Heart right ventricle (tissue), 16 donors: ENCODE measurements at regions not wholly inside any gene's neighbourhood (a gene's known extent, or its start where the extent isn't known, plus 50 kb on each side); places are given as distances from the start of the nearest gene placed in this dataset.

ENCODE experiments used
- ATAC-seq, 8 donors: fragments of 200-7000 bp; cut with Tn5 transposase; one replicate each; pipeline ENCODE4 v1.9.1; 2020; ENCODE audit warnings: mild to moderate bottlenecking in 8 of 8, moderate library complexity in 8 of 8, moderate number of reproducible peaks in 1 of 8
- DNase-seq, 2 donors: peaks; one replicate each; pipeline ENCODE4 v3.0.0-alpha.2; 2020
- H3K27ac ChIP-seq, 10 donors: fragments of 200-600 bp; sonication (generic) in 2 of 10; one replicate each; pipeline versions ENCODE4 v1.5.0 to v1.8.0; 2020 to 2022; ENCODE audit warnings: mild to moderate bottlenecking in 3 of 10
- H3K27me3 ChIP-seq, 7 donors: fragments of 200-600 bp; one replicate each; pipeline ENCODE4 v1.8.0; 2021 to 2022; ENCODE audit warnings: mild to moderate bottlenecking in 2 of 7
- H3K36me3 ChIP-seq, 9 donors: fragments of 200-600 bp; sonication (generic) in 1 of 9; one replicate each; pipeline versions ENCODE4 v1.5.0 to v1.8.0; 2020 to 2022; ENCODE audit warnings: mild to moderate bottlenecking in 2 of 9
- H3K4me1 ChIP-seq, 9 donors: fragments of 200-600 bp; sonication (generic) in 1 of 9; one replicate each; pipeline versions ENCODE4 v1.5.0 to v1.8.0; 2020 to 2022; ENCODE audit warnings: mild to moderate bottlenecking in 4 of 9
- H3K4me3 ChIP-seq, 10 donors: fragments of 200-600 bp; sonication (generic) in 2 of 10; one replicate each; pipeline versions ENCODE4 v1.5.0 to v1.8.0; 2020 to 2022; ENCODE audit warnings: mild to moderate bottlenecking in 7 of 10, moderate library complexity in 2 of 10
- H3K9me3 ChIP-seq, 11 donors: fragments of 200-600 bp in 10 of 11; sonication (generic) in 2 of 11; one replicate each; pipeline versions ENCODE4 v1.5.0 to v1.8.0; 2013 to 2022; ENCODE audit warnings: mild to moderate bottlenecking in 2 of 11, control low read depth in 1 of 11, moderate library complexity in 1 of 11
- WGBS, 2 donors: extraction: QIAGEN DNeasy Blood & Tissue Kit; methylation state at CpG; one replicate each; pipeline ENCODE4 v1.1.7; 2013; ENCODE audit warnings: inconsistent platforms in 1 of 2; 5-methylcytosine and 5-hydroxymethylcytosine counted together
- intact Hi-C, 10 donors: fragments of 100-400 bp; cut with DNase I; formaldehyde crosslinking; loops; one replicate each; pipeline versions ENCODE4 v1.11.1 to v1.14.2; 2022
- TF ChIP-seq, protein P1 (sequence below), 9 donors: fragments of 200-600 bp; sonication (generic) in 2 of 9; IDR thresholded peaks; one replicate each; pipeline versions ENCODE4 v1.5.0 to v1.8.0; 2021 to 2022; ENCODE audit warnings: antibody characterized with exemption in 9 of 9, mild to moderate bottlenecking in 5 of 9, moderate library complexity in 1 of 9
- donor health status: Arrhythmogenic right ventricular cardiomyopathy.
- donor health status: ischemic (EF 13 %, LVEDD 7.1; RV severe dilation, severe dysfunction).
- donor health status: healthy with polysubstance abuse.
- donor health status: DM: no; HTN: yes; CAD: no.
- donor health status: DM: no; HTN: no; CAD: no.
- donor health status: ischemic (EF 25% LVEDD 6.9; RV normal size, moderate dysfunction).
- donor health status: ischemic (EF 25% LVEDD 5.7; RV mildly dilated, moderate dysfunction).
- donor health status: healthy.
- donor health status: DM: yes; HTN: yes; CAD: no.
- donor health status: Ischemic cardiomyopathy.
- donor health status: ischemic (EF 35%, LVEDD 5.7; RV mildly dilated, moderate dysfunction).
- donor health status: nonischemic (EF 11% LVEDD 7.7; RV severe dilation, severe dysfunction).
- donor health status: DM: yes; HTN: yes; CAD: no.
- donor health status: PGD.
- donor health status: ischemic (EF 29% LVEDD 5.4; RV normal size, mild dysfunction).
- donor health status: nonischemic (EF 23%, LVEDD 6.1; RV moderate dilation, normal function).

DNA sequence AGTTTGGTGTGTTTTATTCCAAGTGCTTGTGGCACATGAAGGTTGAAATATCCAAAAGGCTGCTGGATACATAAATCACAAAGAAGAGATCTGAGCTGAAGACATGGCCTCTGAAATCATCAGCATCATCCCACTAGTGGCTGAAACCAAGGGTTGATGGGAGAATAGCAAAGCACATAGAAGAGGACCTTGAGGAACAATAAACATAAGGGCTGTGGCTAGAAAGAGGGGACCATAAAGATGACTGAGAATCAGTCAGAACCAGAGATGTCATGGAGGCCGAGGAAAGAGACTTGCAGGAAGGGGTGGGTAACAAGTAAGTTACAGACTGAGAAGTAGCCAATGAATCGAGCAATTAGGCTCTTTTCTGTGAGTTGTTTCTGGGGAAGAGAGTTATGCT lies 116.8 kb downstream of the CDC42EP3 start:
- intact Hi-C loops = no loop called here
- Histone ChIP-seq H3K4me1 (peaks cover 0 to 41% (median 0%) of the 10 kb centered on the region in 9 donors), H3K27ac (no peak overlapping the region), H3K27me3 (no peaks in the 10 kb centered on the region), H3K36me3 (no peaks in the 10 kb centered on the region), H3K9me3 (no peaks in the 10 kb centered on the region), H3K4me3 (no peak overlapping the region)
- ATAC-seq (no peak), DNase-seq (no peak)
- TF ChIP-seq, protein P1, sequence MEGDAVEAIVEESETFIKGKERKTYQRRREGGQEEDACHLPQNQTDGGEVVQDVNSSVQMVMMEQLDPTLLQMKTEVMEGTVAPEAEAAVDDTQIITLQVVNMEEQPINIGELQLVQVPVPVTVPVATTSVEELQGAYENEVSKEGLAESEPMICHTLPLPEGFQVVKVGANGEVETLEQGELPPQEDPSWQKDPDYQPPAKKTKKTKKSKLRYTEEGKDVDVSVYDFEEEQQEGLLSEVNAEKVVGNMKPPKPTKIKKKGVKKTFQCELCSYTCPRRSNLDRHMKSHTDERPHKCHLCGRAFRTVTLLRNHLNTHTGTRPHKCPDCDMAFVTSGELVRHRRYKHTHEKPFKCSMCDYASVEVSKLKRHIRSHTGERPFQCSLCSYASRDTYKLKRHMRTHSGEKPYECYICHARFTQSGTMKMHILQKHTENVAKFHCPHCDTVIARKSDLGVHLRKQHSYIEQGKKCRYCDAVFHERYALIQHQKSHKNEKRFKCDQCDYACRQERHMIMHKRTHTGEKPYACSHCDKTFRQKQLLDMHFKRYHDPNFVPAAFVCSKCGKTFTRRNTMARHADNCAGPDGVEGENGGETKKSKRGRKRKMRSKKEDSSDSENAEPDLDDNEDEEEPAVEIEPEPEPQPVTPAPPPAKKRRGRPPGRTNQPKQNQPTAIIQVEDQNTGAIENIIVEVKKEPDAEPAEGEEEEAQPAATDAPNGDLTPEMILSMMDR (IDR thresholded peaks at IDR 0.05) = no peak
- 89 to 94% methylated on average over 2 of the region's 2 CpGs for WGBS, 2 donors

DNA sequence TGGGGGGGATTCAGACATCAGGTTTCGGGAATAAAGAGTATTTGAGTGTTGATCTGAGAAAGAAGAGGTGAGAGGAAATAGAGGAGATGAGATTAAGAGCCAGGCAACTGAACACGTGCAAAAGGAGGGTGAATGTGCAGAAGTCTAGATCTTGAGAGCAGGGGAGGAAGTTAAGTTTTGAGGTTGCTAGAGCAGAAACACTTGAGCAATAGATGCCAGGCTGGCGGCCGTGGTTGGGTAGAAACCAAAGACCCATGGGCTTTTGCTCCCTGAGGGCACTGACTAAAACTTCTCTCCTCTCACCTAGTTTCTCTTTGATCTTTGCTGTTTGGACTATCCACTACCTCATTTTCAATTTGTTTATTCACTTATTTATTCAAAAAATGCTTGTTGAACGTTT lies 116.0 kb downstream of the CDC42EP3 start:
- intact Hi-C loops = no loop called here
- peak in 1 of 8 donors; percentile 35 for ATAC-seq
- H3K27me3 ChIP-seq = no peaks in the 10 kb centered on the region
- H3K36me3 ChIP-seq = no peaks in the 10 kb centered on the region
- DNase-seq = peak in 1 of 2 donors; percentile 13
- H3K27ac ChIP-seq = no peak overlapping the region
- peaks cover 0 to 34% (median 0%) of the 10 kb centered on the region in 9 donors for H3K4me1 ChIP-seq
- TF ChIP-seq, protein P1 (IDR thresholded peaks at IDR 0.05) = no peak
- no peaks in the 10 kb centered on the region for H3K9me3 ChIP-seq
- no peak overlapping the region for H3K4me3 ChIP-seq
- WGBS, 2 donors = 89 to 91% methylated on average over 5 of the region's 5 CpGs

- no peak overlapping the region for H3K4me3 ChIP-seq
- no peaks in the 10 kb centered on the region for H3K36me3 ChIP-seq
- no peaks in the 10 kb centered on the region for H3K9me3 ChIP-seq
- H3K27ac ChIP-seq = no peak overlapping the region
- H3K4me1 ChIP-seq = peaks cover 0 to 36% (median 2%) of the 10 kb centered on the region in 9 donors
- TF ChIP-seq, protein P1 (IDR thresholded peaks at IDR 0.05) = no peak
- WGBS, 2 donors = 77 to 85% methylated on average over 3 of the region's 3 CpGs
- H3K27me3 ChIP-seq = no peaks in the 10 kb centered on the region
- intact Hi-C loops = no loop called here
- DNase-seq = no peak
- no peak for ATAC-seq
Measured at GRCh38 chr2:37556256-37556655, 115.2 kb downstream of the CDC42EP3 start.

DNA sequence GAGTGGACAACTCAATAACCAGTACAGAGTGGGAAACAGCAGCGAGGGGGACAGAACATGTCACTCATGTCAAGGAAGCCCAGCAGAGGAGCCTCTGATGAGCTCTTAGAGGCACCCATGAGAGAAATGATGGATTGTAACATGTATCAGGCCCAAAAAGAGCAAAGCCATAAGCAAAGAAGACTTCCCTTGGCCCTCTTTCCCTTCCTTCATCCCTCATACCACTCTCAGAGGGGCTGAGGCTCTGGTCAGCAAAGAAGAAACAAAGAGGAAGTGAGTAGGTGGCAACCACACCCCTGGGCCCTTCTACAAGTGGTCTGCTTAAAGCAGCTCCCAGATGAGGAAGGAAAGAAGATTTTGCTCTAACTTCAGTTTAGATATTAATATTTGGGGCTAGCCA lies 112.8 kb downstream of the CDC42EP3 start:
- ATAC-seq = peak in 6 of 8 donors; percentile 43 to 69 (median 56)
- TF ChIP-seq, protein P1 (IDR thresholded peaks at IDR 0.05) = no peak
- peaks cover 0 to 60% (median 12%) of the 10 kb centered on the region in 9 donors for H3K4me1 ChIP-seq
- H3K4me3 ChIP-seq = no peak overlapping the region
- no peaks in the 10 kb centered on the region for H3K9me3 ChIP-seq
- no peaks in the 10 kb centered on the region for H3K27me3 ChIP-seq
- peak overlapping the region in 1 of 10 donors; percentile 31 for H3K27ac ChIP-seq
- WGBS, 2 donors = 91 to 98% methylated on average over 1 of the region's 1 CpG
- no peaks in the 10 kb centered on the region for H3K36me3 ChIP-seq
- intact Hi-C loops = no loop called here
- peak in 1 of 2 donors; percentile 11 for DNase-seq
